ENCODE measurements at regions not wholly inside any gene's neighbourhood (a gene's known extent, or its start where the extent isn't known, plus 50 kb on each side); places are given as distances from the start of the nearest gene placed in this dataset.

DNA sequence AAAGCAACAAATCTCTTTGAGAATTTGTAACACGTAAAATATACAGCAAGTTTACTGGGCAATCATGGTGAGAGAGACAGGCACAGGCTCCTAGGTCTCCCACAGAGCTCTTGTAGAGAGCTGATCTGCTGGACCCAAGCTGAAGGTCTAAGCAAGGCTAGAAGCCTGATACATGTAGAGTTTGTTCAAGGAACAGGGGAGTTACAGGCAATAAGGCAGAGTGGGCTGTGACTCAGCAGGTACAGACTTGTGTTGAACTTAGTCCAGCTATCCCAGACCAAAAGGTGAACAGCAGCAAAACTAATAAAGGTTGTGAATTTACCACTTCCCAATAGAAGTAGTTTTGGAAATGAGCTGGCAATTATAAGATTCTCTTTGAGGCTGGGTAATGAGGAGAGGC lies 273.6 kb downstream of the GRIN2B start:
- ChIA-PET POLR2A (no interaction called here), CTCF (no interaction called here)
- TF ChIP-seq, protein P1, sequence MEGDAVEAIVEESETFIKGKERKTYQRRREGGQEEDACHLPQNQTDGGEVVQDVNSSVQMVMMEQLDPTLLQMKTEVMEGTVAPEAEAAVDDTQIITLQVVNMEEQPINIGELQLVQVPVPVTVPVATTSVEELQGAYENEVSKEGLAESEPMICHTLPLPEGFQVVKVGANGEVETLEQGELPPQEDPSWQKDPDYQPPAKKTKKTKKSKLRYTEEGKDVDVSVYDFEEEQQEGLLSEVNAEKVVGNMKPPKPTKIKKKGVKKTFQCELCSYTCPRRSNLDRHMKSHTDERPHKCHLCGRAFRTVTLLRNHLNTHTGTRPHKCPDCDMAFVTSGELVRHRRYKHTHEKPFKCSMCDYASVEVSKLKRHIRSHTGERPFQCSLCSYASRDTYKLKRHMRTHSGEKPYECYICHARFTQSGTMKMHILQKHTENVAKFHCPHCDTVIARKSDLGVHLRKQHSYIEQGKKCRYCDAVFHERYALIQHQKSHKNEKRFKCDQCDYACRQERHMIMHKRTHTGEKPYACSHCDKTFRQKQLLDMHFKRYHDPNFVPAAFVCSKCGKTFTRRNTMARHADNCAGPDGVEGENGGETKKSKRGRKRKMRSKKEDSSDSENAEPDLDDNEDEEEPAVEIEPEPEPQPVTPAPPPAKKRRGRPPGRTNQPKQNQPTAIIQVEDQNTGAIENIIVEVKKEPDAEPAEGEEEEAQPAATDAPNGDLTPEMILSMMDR (IDR thresholded peaks at IDR 0.05; ENCODE audit: insufficient read depth, low read length, missing control alignments), result no peak
- no peak overlapping the region for H3K4me3 ChIP-seq (ENCODE audit: low read depth, low read length)
- DNase-seq (ENCODE audit: low read depth, low spot score), result no peak

DNA sequence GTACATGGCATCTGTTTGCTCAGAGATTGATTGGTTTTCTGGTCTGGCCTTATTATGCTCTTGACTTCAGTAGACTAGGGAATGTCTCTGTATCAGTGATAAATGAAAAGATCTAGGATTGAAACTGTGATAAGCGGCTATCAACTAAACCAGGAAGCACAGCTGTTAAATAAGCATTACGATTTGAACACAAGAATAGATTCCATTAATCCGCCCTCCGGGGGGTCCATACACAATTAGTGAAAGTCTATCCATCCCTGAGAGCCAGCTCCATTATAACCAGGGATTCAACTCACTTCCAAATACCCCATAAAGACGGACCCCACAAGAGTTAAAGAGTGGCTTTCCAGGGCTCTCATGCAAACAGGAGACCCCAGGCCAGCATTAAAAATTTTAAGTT lies 279.0 kb downstream of the GRIN2B start:
- CTCF ChIA-PET, result no interaction called here
- no peak for DNase-seq (ENCODE audit: low read depth, low spot score)
- TF ChIP-seq, protein P1 (IDR thresholded peaks at IDR 0.05; ENCODE audit: insufficient read depth, low read length, missing control alignments), result no peak
- POLR2A ChIA-PET, result no interaction called here
- no peak overlapping the region for H3K4me3 ChIP-seq (ENCODE audit: low read depth, low read length)

DNA sequence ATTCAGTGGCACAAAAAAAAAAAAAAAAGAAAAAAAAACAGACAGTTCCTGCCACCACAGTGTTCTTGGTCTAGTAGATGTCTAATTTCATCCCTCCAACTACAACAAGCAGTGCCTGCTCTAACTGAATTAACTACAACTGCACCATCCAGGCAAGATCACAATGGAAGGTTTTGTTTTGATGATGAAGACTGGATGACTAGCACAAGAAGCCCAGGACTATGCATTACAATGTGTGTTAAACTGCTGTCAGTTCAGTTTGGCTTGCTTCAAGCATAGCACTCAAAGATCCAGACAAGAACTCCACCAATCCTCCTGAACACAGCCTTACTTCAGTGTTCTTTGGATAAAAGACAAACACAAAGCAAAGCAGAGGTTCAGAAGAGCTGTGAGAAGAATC lies 279.9 kb downstream of the GRIN2B start:
- no peak for DNase-seq (ENCODE audit: low read depth, low spot score)
- TF ChIP-seq, protein P1 (IDR thresholded peaks at IDR 0.05; ENCODE audit: insufficient read depth, low read length, missing control alignments), result no peak
- ChIA-PET POLR2A (no interaction called here), CTCF (no interaction called here)
- H3K4me3 ChIP-seq (ENCODE audit: low read depth, low read length), result no peak overlapping the region

DNA sequence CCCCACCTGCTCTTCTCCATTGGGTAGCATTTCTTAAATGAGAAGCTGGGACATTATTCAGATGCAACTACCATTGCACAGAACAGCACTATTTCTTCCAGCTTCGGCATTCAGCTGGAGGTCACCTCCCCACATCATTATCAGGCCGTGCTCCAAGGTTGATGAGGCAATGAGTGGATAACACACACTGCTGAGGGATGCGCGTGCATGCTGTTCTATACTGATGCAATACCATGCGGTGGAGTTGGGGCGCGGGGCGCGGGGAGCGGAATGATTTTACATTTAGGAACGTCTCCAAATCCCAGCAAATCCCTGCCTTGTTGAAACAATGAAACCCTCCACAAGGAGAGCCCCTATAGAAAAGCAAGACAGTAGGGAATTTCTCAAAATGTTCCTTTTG lies 283.4 kb downstream of the GRIN2B start:
- ChIA-PET POLR2A (no interaction called here), CTCF (no interaction called here)
- no peak overlapping the region for H3K4me3 ChIP-seq (ENCODE audit: low read depth, low read length)
- TF ChIP-seq, protein P1 (IDR thresholded peaks at IDR 0.05; ENCODE audit: insufficient read depth, low read length, missing control alignments), result no peak
- DNase-seq (ENCODE audit: low read depth, low spot score), result no peak

DNA sequence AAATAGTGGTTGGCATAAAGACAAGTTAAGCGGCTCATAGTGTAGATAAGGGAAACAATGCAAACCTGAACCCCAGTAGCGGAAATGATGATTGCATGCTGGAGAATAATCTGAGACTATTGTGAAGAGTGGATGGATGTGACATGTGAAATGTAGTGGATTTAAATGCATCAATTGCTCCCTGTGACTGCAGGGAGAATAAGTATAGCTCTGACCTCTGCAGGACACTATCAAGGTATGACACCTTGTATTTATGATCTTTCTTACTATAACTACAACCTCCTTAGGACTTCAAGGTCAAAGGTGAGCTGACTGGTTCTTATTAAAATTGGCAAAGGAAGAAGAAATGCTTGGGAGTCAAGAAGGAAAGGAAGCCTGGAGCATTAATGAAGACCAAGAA lies 285.6 kb downstream of the GRIN2B start:
- DNase-seq (ENCODE audit: low read depth, low spot score), result no peak
- no peak overlapping the region for H3K4me3 ChIP-seq (ENCODE audit: low read depth, low read length)
- POLR2A ChIA-PET, result no interaction called here
- TF ChIP-seq, protein P1 (IDR thresholded peaks at IDR 0.05; ENCODE audit: insufficient read depth, low read length, missing control alignments), result no peak
- CTCF ChIA-PET, result no interaction called here

DNA sequence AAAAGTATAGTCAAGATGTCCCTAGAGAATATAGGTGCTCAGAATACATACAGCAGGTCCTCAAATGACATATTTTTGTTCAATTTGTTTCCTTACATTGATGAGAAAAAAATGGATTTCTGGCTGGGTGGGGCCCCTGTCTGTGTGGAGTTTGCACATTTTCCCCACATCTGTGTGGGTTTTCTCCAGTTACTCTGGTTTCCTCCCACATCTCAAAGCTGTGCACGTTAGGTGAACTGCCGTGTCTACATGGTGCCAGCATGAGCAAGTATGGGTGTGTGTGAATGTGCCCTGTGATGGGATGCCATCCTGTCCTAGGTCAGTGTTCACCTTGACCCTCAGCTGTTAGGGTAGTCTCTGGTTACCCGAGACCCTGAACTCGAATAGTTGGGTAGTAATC lies 289.1 kb downstream of the GRIN2B start:
- ChIA-PET CTCF (no interaction called here), POLR2A (no interaction called here)
- no peak overlapping the region for H3K4me3 ChIP-seq (ENCODE audit: low read depth, low read length)
- TF ChIP-seq, protein P1 (IDR thresholded peaks at IDR 0.05; ENCODE audit: insufficient read depth, low read length, missing control alignments), result no peak
- DNase-seq (ENCODE audit: low read depth, low spot score), result no peak
